K562 (cell line): ENCODE measurements at regions not wholly inside any gene's neighbourhood (a gene's known extent, or its start where the extent isn't known, plus 50 kb on each side); places are given as distances from the start of the nearest gene placed in this dataset.

Source experiments
- ATAC-seq: fragments of 200-7000 bp; cut with Tn5 transposase; 3 replicates; pipeline ENCODE4 v1.9.1; 2020; ENCODE audit warnings: moderate library complexity
- BruUV-seq: library from RNA; stranded (reverse); fragments of 400-500 nt; replicated peaks from 2 replicates; lab custom pipeline; 2021; lab: Mats Ljungman, UMichigan
- CTCF ChIA-PET: fragments of 300-600 bp; formaldehyde crosslinking; extraction: SDS; loops from one replicate; lab custom pipeline; 2021; ENCODE audit warnings: low intra/inter-chr PET ratio; lab: Yijun Ruan, JAX
- POLR2A ChIA-PET: fragments of 300-600, 350-650 bp; sonication (Branson Sonifier 250); formaldehyde crosslinking; extraction: SDS; loops from one replicate; lab custom pipeline; 2021; ENCODE audit warnings: antibody characterized with exemption, inconsistent platforms; lab: Yijun Ruan, JAX
- DNase-seq, 4 experiments: peaks; one replicate each; pipeline versions ENCODE4 v3.0.0 to v3.0.0-alpha.2; 2011 to 2018; ENCODE audit warnings: low spot score in 3 of 4, mixed read lengths in 3 of 4; ENCODE audit errors: extremely low read depth in 1 of 4
- FAIRE-seq: peaks from 2 replicates; lab custom pipeline; 2011; peaks lifted over from hg19 to GRCh38; lab: Jason Lieb, UNC
- H2AFZ ChIP-seq: 2 replicates; pipeline ENCODE4 v1.6.0; 2011; ENCODE audit warnings: low read depth, low read length, control low read depth, inconsistent platforms
- H3K27ac ChIP-seq: fragments of 200-600 bp; 3 replicates; pipeline ENCODE4 v1.8.0; 2011; ENCODE audit warnings: low read depth, mild to moderate bottlenecking, control low read depth, inconsistent platforms, low read length, moderate library complexity, mixed read lengths; ENCODE audit errors: extremely low read depth
- H3K27me3 ChIP-seq, 2 experiments: fragments of 300-600 bp in 1 of 2; 2 replicates in 1 of 2; 3 replicates in 1 of 2; pipeline versions ENCODE4 v1.6.0 to v1.8.0; 2011; ENCODE audit warnings: inconsistent platforms in 2 of 2, low read length in 2 of 2, mild to moderate bottlenecking in 1 of 2, mixed read lengths in 1 of 2, moderate library complexity in 1 of 2; ENCODE audit not compliant: control insufficient read depth in 2 of 2, insufficient read depth in 2 of 2
- H3K36me3 ChIP-seq: fragments of 300-600 bp; 3 replicates; pipeline ENCODE4 v1.8.0; 2011; ENCODE audit warnings: mild to moderate bottlenecking, low read length, inconsistent platforms; ENCODE audit not compliant: control insufficient read depth, insufficient read depth
- H3K4me1 ChIP-seq, 2 experiments: fragments of 200-600 bp in 1 of 2; replicated peaks in 1 of 2; 2 replicates in 1 of 2; 3 replicates in 1 of 2; pipeline versions ENCODE4 v1.5.1 to v1.8.0; 2011; ENCODE audit warnings: inconsistent platforms in 2 of 2, low read length in 2 of 2, mild to moderate bottlenecking in 1 of 2, mixed read lengths in 1 of 2, moderate library complexity in 1 of 2; ENCODE audit not compliant: control insufficient read depth in 2 of 2, insufficient read depth in 2 of 2
- H3K4me2 ChIP-seq: 2 replicates; pipeline ENCODE4 v1.6.1; 2011; ENCODE audit warnings: low read length, control low read depth, inconsistent platforms, mixed read lengths; ENCODE audit not compliant: insufficient read depth
- H3K4me3 ChIP-seq: fragments of 200-600 bp; sonication (generic), shearing (Covaris generic); 2 replicates; pipeline ENCODE4 v1.5.1; 2016; ENCODE audit warnings: control low read depth, inconsistent platforms
- H3K79me2 ChIP-seq: fragments of 200-600 bp; 3 replicates; pipeline ENCODE4 v1.8.0; 2011; ENCODE audit warnings: low read length, inconsistent platforms; ENCODE audit not compliant: control insufficient read depth, insufficient read depth
- H3K9ac ChIP-seq, 2 experiments: 2 replicates each; pipeline versions ENCODE4 v1.6.0 to v1.6.1; 2011; ENCODE audit warnings: low read depth in 2 of 2, low read length in 2 of 2, control low read depth in 1 of 2, inconsistent platforms in 1 of 2, mild to moderate bottlenecking in 1 of 2, mixed read lengths in 1 of 2; ENCODE audit not compliant: insufficient read depth in 1 of 2
- H3K9me1 ChIP-seq: one replicate; pipeline ENCODE4 v1.6.0; 2011; ENCODE audit warnings: inconsistent platforms, mild to moderate bottlenecking, low read length, moderate library complexity; ENCODE audit not compliant: control insufficient read depth, insufficient read depth
- H3K9me3 ChIP-seq: replicated peaks from 2 replicates; pipeline ENCODE4 v1.5.1; 2011; ENCODE audit warnings: low read depth, low read length, inconsistent platforms; ENCODE audit not compliant: control insufficient read depth, insufficient read depth
- H4K20me1 ChIP-seq: replicated peaks from 2 replicates; pipeline ENCODE4 v1.6.1; 2011; ENCODE audit warnings: low read length, inconsistent platforms, mixed read lengths; ENCODE audit not compliant: control insufficient read depth, insufficient read depth
- ARNT ChIP-seq, 2 experiments: fragments of 450-650 bp; IDR thresholded peaks; 2 replicates each; pipeline ENCODE4 v1.6.1; 2016; ENCODE audit warnings: mild to moderate bottlenecking in 1 of 2
- BRCA1 ChIP-seq, 2 experiments: fragments of 450-650 bp in 1 of 2; sonication (generic) in 1 of 2; formaldehyde crosslinking in 1 of 2; IDR thresholded peaks; 2 replicates each; pipeline versions ENCODE4 v1.5.0 to v1.6.1; 2017 to 2020; ENCODE audit warnings: mild to moderate bottlenecking in 1 of 2, missing genetic modification reagents in 1 of 2
- DDX20 ChIP-seq: fragments of 450-650 bp; IDR thresholded peaks from 2 replicates; pipeline ENCODE4 v1.6.1; 2016; ENCODE audit warnings: missing genetic modification characterization, low read depth, mild to moderate bottlenecking, missing compliant biosample characterization, moderate library complexity
- E2F3 ChIP-seq: fragments of 250-450 bp; sonication (Bioruptor Pico); IDR thresholded peaks from 2 replicates; pipeline ENCODE4 v1.4.0; 2020; ENCODE audit warnings: mild to moderate bottlenecking
- FUS ChIP-seq: fragments of 200-400 bp; formaldehyde crosslinking; optimal IDR thresholded peaks from 2 replicates; pipeline ENCODE3; 2017; ENCODE audit warnings: low read depth, low read length
- HDAC3 ChIP-seq: fragments of 450-650 bp; IDR thresholded peaks from 2 replicates; pipeline ENCODE4 v1.6.1; 2018; ENCODE audit warnings: borderline replicate concordance, mild to moderate bottlenecking, moderate library complexity; ENCODE audit not compliant: partially characterized antibody
- NCOA1 ChIP-seq: fragments of 450-650 bp; IDR thresholded peaks from 2 replicates; pipeline ENCODE4 v1.6.1; 2016; ENCODE audit warnings: low read depth
- POLR2A ChIP-seq: fragments of 450-650 bp; conservative IDR thresholded peaks from 2 replicates; pipeline ENCODE4 v1.6.1; 2016
- PRPF4 ChIP-seq: fragments of 200-400 bp; formaldehyde crosslinking; IDR thresholded peaks from one replicate; pipeline ENCODE4 v1.6.1; 2017; ENCODE audit warnings: low read length, low read depth, mild to moderate bottlenecking; ENCODE audit not compliant: insufficient read depth, poor library complexity, severe bottlenecking
- RBM22 ChIP-seq: fragments of 200-400 bp; formaldehyde crosslinking; IDR thresholded peaks from 2 replicates; pipeline ENCODE4 v1.6.1; 2018; ENCODE audit warnings: low read length, low read depth; ENCODE audit not compliant: poor library complexity, severe bottlenecking
- SAP30 ChIP-seq: fragments of 200-600 bp; sonication (generic); IDR thresholded peaks from 2 replicates; pipeline ENCODE4 v1.6.1; 2012; ENCODE audit warnings: borderline replicate concordance, low read depth, mild to moderate bottlenecking, moderate library complexity, low read length, control low read depth, inconsistent platforms; ENCODE audit not compliant: insufficient read depth, poor library complexity, severe bottlenecking
- SLC30A9 ChIP-seq: fragments of 250-450 bp; sonication (Bioruptor Pico); IDR thresholded peaks from 2 replicates; pipeline ENCODE4 v1.8.0; 2022; ENCODE audit warnings: mild to moderate bottlenecking, moderate library complexity
- SUPT5H ChIP-seq: fragments of 450-650 bp; IDR thresholded peaks from 2 replicates; pipeline ENCODE4 v1.6.1; 2016
- U2AF2 ChIP-seq: fragments of 200-400 bp; formaldehyde crosslinking; optimal IDR thresholded peaks from 2 replicates; pipeline ENCODE3; 2017; ENCODE audit warnings: low read depth, mild to moderate bottlenecking, low read length
- XRCC3 ChIP-seq: fragments of 450-650 bp; IDR thresholded peaks from 2 replicates; pipeline ENCODE4 v1.6.1; 2017; ENCODE audit warnings: mild to moderate bottlenecking, moderate library complexity
- ZNF175 ChIP-seq: fragments of 200-800 bp; sonication (Bioruptor generic); IDR thresholded peaks from 2 replicates; pipeline ENCODE4 v1.6.1; 2016; ENCODE audit warnings: low read depth, mild to moderate bottlenecking, missing genetic modification characterization, missing compliant biosample characterization
- ZNF232 ChIP-seq: sonication (generic); formaldehyde crosslinking; IDR thresholded peaks from 2 replicates; pipeline ENCODE4 v1.8.0; 2022; ENCODE audit warnings: mild to moderate bottlenecking, missing genetic modification reagents
- ZNF668 ChIP-seq: fragments of 250-450 bp; sonication (Bioruptor Pico); IDR thresholded peaks from 2 replicates; pipeline ENCODE4 v1.8.0; 2022; ENCODE audit warnings: mild to moderate bottlenecking, inconsistent platforms
- WGBS: fragments of 100-300 bp; shearing (Covaris generic); methylation state at CpG from one replicate; pipeline ENCODE4 v1.1.6; 2016; ENCODE audit warnings: low coverage, mixed read lengths; ENCODE audit not compliant: insufficient coverage; ENCODE audit errors: missing lambda C conversion rate; 5-methylcytosine and 5-hydroxymethylcytosine counted together
- in situ Hi-C: fragments of 300-500 bp; cut with MboI; formaldehyde crosslinking; loops from 4 replicates; pipeline ENCODE4 v1.15.0; 2018; ENCODE audit warnings: inconsistent platforms, mixed read lengths
- intact Hi-C: fragments of 100-400 bp; cut with micrococcal nuclease; formaldehyde crosslinking; loops from 2 replicates; pipeline ENCODE4 v1.14.2; 2022
- TF ChIP-seq, protein P1 (sequence below), 2 experiments: IDR thresholded peaks; 2 replicates each; pipeline ENCODE4 v1.6.1; 2012; ENCODE audit warnings: improper control_type of control experiment in 2 of 2, low read depth in 2 of 2, low read length in 2 of 2, borderline replicate concordance in 1 of 2
- TF ChIP-seq, protein P2 (sequence below): fragments of 450-650 bp; IDR thresholded peaks from 2 replicates; pipeline ENCODE4 v1.6.1; 2017; ENCODE audit warnings: antibody characterized with exemption

DNA sequence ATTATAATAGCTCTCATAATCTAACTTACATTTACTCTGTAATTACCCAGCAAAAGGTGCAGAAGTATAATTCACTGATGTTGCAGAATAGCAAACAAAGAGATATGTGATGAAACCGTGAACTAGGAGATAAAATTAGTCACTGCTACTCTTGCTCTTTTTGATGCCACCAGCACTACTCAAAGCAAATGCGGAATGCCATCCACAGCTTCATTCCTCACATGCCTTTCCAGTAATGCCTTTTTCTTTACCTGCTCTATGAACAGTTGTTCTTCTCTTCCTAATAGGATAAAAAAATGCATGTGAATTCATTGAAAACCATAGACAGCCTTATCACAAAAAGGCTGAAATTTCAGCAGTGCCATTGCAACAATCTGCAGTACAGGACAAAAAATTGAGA is 1129.5 kb downstream of the DIAPH3 start (continued):
- TF ChIP-seq PRPF4 (no peak), FUS (no peak), SAP30 (no peak)

GRCh38 chr13:59038824-59039223 is 1124.9 kb downstream of the DIAPH3 start:
- H3K79me2 ChIP-seq: no peaks in the 10 kb centered on the region
- POLR2A ChIA-PET: no interaction called here
- ATAC-seq (no peak), FAIRE-seq (no peak), DNase-seq (no peak)
- no peak overlapping the region for H3K4me2 ChIP-seq
- no peak overlapping the region for H2AFZ ChIP-seq
- H3K4me3 ChIP-seq: no peak overlapping the region
- H3K27me3 ChIP-seq: no peaks in the 10 kb centered on the region
- intact Hi-C loops (no loop called here), in situ Hi-C loops (no loop called here)
- H3K4me1 ChIP-seq: no peaks in the 10 kb centered on the region
- BruUV-seq: no TSS peak
- no peaks in the 10 kb centered on the region for H4K20me1 ChIP-seq
- no peak overlapping the region for H3K27ac ChIP-seq
- TF ChIP-seq POLR2A (no peak), SUPT5H (no peak), ZNF668 (CRISPR knock-in tag) (no peak), ZNF175 (no peak), E2F3 (CRISPR knock-in tag) (no peak), XRCC3 (no peak), ARNT (IDR thresholded peaks at IDR 0.05) (no peak), HDAC3 (no peak), RBM22 (no peak), U2AF2 (no peak), NCOA1 (no peak), ZNF232 (CRISPR knock-in tag) (no peak), BRCA1 (IDR thresholded peaks at IDR 0.05) (no peak), BRCA1 (CRISPR knock-in tag; IDR thresholded peaks at IDR 0.05) (no peak), SLC30A9 (CRISPR knock-in tag) (no peak), DDX20 (tag) (no peak)
- TF ChIP-seq, protein P1, sequence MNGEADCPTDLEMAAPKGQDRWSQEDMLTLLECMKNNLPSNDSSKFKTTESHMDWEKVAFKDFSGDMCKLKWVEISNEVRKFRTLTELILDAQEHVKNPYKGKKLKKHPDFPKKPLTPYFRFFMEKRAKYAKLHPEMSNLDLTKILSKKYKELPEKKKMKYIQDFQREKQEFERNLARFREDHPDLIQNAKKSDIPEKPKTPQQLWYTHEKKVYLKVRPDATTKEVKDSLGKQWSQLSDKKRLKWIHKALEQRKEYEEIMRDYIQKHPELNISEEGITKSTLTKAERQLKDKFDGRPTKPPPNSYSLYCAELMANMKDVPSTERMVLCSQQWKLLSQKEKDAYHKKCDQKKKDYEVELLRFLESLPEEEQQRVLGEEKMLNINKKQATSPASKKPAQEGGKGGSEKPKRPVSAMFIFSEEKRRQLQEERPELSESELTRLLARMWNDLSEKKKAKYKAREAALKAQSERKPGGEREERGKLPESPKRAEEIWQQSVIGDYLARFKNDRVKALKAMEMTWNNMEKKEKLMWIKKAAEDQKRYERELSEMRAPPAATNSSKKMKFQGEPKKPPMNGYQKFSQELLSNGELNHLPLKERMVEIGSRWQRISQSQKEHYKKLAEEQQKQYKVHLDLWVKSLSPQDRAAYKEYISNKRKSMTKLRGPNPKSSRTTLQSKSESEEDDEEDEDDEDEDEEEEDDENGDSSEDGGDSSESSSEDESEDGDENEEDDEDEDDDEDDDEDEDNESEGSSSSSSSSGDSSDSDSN (IDR thresholded peaks at IDR 0.05; ENCODE audit: borderline replicate concordance in 1 of 2, low read depth in 2 of 2, low read length in 2 of 2): no peak
- TF ChIP-seq, protein P2, sequence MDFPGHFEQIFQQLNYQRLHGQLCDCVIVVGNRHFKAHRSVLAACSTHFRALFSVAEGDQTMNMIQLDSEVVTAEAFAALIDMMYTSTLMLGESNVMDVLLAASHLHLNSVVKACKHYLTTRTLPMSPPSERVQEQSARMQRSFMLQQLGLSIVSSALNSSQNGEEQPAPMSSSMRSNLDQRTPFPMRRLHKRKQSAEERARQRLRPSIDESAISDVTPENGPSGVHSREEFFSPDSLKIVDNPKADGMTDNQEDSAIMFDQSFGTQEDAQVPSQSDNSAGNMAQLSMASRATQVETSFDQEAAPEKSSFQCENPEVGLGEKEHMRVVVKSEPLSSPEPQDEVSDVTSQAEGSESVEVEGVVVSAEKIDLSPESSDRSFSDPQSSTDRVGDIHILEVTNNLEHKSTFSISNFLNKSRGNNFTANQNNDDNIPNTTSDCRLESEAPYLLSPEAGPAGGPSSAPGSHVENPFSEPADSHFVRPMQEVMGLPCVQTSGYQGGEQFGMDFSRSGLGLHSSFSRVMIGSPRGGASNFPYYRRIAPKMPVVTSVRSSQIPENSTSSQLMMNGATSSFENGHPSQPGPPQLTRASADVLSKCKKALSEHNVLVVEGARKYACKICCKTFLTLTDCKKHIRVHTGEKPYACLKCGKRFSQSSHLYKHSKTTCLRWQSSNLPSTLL: no peak
- CTCF ChIA-PET: no interaction called here
- no peaks in the 10 kb centered on the region for H3K9me3 ChIP-seq
- H3K9me1 ChIP-seq: no peaks in the 10 kb centered on the region
- H3K9ac ChIP-seq: no peak overlapping the region
- H3K36me3 ChIP-seq: no peaks in the 10 kb centered on the region
- no CpG with 5 or more reads among the region's 1 CpG for WGBS
